CD14-positive monocyte (primary cell): ENCODE measurements at regions not wholly inside any gene's neighbourhood (a gene's known extent, or its start where the extent isn't known, plus 50 kb on each side); places are given as distances from the start of the nearest gene placed in this dataset.

Experiments used
- DNase-seq, 3 donors: peaks; one replicate each; pipeline ENCODE4 v3.0.0-alpha.2; 2011 to 2022
- H2AFZ ChIP-seq: 2 replicates; pipeline ENCODE4 v1.6.0; 2012; ENCODE audit warnings: mild to moderate bottlenecking, low read depth, low read length, inconsistent platforms; ENCODE audit not compliant: insufficient read depth, poor library complexity, severe bottlenecking
- H3K27ac ChIP-seq, 2 donors: 1 replicate in 1 of 2; 2 replicates in 1 of 2; pipeline ENCODE4 v1.5.1; 2012 to 2013; ENCODE audit warnings: low read length in 2 of 2, control low read depth in 1 of 2, inconsistent platforms in 1 of 2, low read depth in 1 of 2, mild to moderate bottlenecking in 1 of 2
- H3K27me3 ChIP-seq, 2 donors: one replicate each; pipeline versions ENCODE4 v1.6.0 to v1.6.1; 2011 to 2013; ENCODE audit warnings: low read length in 2 of 2; ENCODE audit not compliant: control insufficient read depth in 2 of 2, insufficient read depth in 2 of 2
- H3K36me3 ChIP-seq, 2 donors: replicated peaks in 1 of 2; 1 replicate in 1 of 2; 2 replicates in 1 of 2; pipeline versions ENCODE4 v1.5.1 to v1.6.1; 2012 to 2013; ENCODE audit warnings: low read length in 2 of 2, control low read depth in 1 of 2, inconsistent platforms in 1 of 2, mild to moderate bottlenecking in 1 of 2; ENCODE audit not compliant: insufficient read depth in 2 of 2, control insufficient read depth in 1 of 2
- H3K4me1 ChIP-seq, 2 donors: 1 replicate in 1 of 2; 2 replicates in 1 of 2; pipeline versions ENCODE4 v1.5.1 to v1.6.1; 2012 to 2013; ENCODE audit warnings: low read length in 2 of 2, control low read depth in 1 of 2, inconsistent platforms in 1 of 2, mild to moderate bottlenecking in 1 of 2, moderate library complexity in 1 of 2; ENCODE audit not compliant: insufficient read depth in 2 of 2, control insufficient read depth in 1 of 2
- H3K4me2 ChIP-seq: replicated peaks from 2 replicates; pipeline ENCODE3; 2012; ENCODE audit warnings: low read length, moderate library complexity, mild to moderate bottlenecking; ENCODE audit not compliant: poor library complexity, severe bottlenecking; ENCODE audit errors: extremely low read depth
- H3K4me3 ChIP-seq, 3 experiments: fragments of 200-600 bp in 1 of 3; sonication (generic) in 1 of 3; replicated peaks in 1 of 3; 1 replicate in 2 of 3; 2 replicates in 1 of 3; pipeline ENCODE4 v1.5.1; 2011 to 2013; ENCODE audit warnings: low read length in 3 of 3, mild to moderate bottlenecking in 3 of 3, control low read depth in 2 of 3, low read depth in 2 of 3, inconsistent platforms in 1 of 3, moderate library complexity in 1 of 3
- H3K79me2 ChIP-seq: 2 replicates; pipeline ENCODE4 v1.6.0; 2012; ENCODE audit warnings: mild to moderate bottlenecking, control low read depth, inconsistent platforms, low read length, moderate library complexity; ENCODE audit not compliant: insufficient read depth
- H3K9ac ChIP-seq: 2 replicates; pipeline ENCODE4 v1.6.0; 2017; ENCODE audit warnings: low read length, mild to moderate bottlenecking; ENCODE audit not compliant: insufficient read depth, poor library complexity, severe bottlenecking
- H3K9me3 ChIP-seq, 2 donors: replicated peaks in 1 of 2; 1 replicate in 1 of 2; 2 replicates in 1 of 2; pipeline versions ENCODE4 v1.5.1 to v1.6.1; 2012 to 2013; ENCODE audit warnings: low read length in 2 of 2, control low read depth in 1 of 2; ENCODE audit not compliant: control insufficient read depth in 1 of 2, insufficient read depth in 1 of 2
- H4K20me1 ChIP-seq: 2 replicates; pipeline ENCODE4 v1.6.0; 2012; ENCODE audit warnings: mild to moderate bottlenecking, low read length, control low read depth, moderate library complexity; ENCODE audit not compliant: insufficient read depth
- H3K27ac Mint-ChIP-seq, 7 donors: one replicate each; pipeline ENCODE4 v1.8.0; 2020; ENCODE audit warnings: mild to moderate bottlenecking in 7 of 7, mixed read lengths in 7 of 7, moderate library complexity in 6 of 7, inconsistent platforms in 2 of 7
- H3K27me3 Mint-ChIP-seq, 3 donors: one replicate each; pipeline ENCODE4 v1.8.0; 2021 to 2022; ENCODE audit warnings: low read depth in 3 of 3, mild to moderate bottlenecking in 3 of 3, mixed read lengths in 3 of 3, moderate library complexity in 3 of 3, inconsistent platforms in 1 of 3
- H3K36me3 Mint-ChIP-seq, 2 donors: one replicate each; pipeline ENCODE4 v1.8.0; 2020; ENCODE audit warnings: mixed read lengths in 2 of 2, inconsistent platforms in 1 of 2, mild to moderate bottlenecking in 1 of 2
- H3K4me1 Mint-ChIP-seq: one replicate; pipeline ENCODE4 v1.8.0; 2020; ENCODE audit warnings: mild to moderate bottlenecking, mixed read lengths
- H3K4me3 Mint-ChIP-seq, 2 donors: one replicate each; pipeline ENCODE4 v1.8.0; 2020; ENCODE audit warnings: mild to moderate bottlenecking in 2 of 2, mixed read lengths in 2 of 2, moderate library complexity in 1 of 2
- H3K9me3 Mint-ChIP-seq, 7 donors: one replicate each; pipeline ENCODE4 v1.8.0; 2020 to 2022; ENCODE audit warnings: mixed read lengths in 7 of 7, mild to moderate bottlenecking in 6 of 7, moderate library complexity in 6 of 7, inconsistent platforms in 2 of 7
- CTCF ChIP-seq: fragments of 200-600 bp; IDR thresholded peaks from one replicate; pipeline ENCODE4 v1.8.0; 2022; ENCODE audit warnings: antibody characterized with exemption, mild to moderate bottlenecking
- WGBS: methylation state at CpG from one replicate; pipeline ENCODE4 v1.1.5; 2013; ENCODE audit warnings: missing lambda C conversion rate; ENCODE audit not compliant: insufficient coverage; 5-methylcytosine and 5-hydroxymethylcytosine counted together
- intact Hi-C, 2 donors: fragments of 100-400 bp; cut with micrococcal nuclease; formaldehyde crosslinking; loops; one replicate each; pipeline versions ENCODE4 v1.15.0 to v1.15.1; 2023

- H3K4me2 ChIP-seq = no peak overlapping the region
- no peaks in the 10 kb centered on the region for H3K36me3 ChIP-seq
- no peak for TF ChIP-seq CTCF
Observed at GRCh38 chr21:20551939-20552338, 446.3 kb upstream of the NCAM2 start.

DNA sequence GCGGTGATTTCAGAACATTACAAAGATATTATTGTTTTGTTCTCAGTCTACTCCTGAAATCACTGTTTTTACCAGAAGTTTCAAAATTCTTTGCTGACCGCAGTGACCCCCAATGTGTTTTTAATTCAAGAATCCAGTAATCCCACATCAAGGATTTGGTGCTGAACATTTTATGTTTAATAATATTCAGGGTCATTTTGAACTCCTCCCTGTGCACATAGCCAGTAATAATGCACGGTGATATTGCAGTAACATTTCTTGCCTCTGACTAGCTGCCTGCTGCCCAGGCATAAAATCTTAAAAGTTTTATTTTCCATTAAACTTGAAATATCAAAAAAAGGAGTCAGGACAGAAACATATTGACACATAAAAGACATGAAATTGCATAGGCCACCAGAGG, 443.4 kb upstream of the NCAM2 start:
- Mint-ChIP-seq H3K9me3 (peaks cover 0 to 3% (median 2%) of the 10 kb centered on the region in 7 donors), H3K4me1 (no peaks in the 10 kb centered on the region), H3K36me3 (no peaks in the 10 kb centered on the region), H3K27ac (no peak overlapping the region), H3K4me3 (no peak overlapping the region), H3K27me3 (no peaks in the 10 kb centered on the region)
- Histone ChIP-seq H3K9ac (no peak overlapping the region), H3K9me3 (peaks cover 0 to 2% of the 10 kb centered on the region in 2 donors), H3K27me3 (no peaks in the 10 kb centered on the region), H2AFZ (no peak overlapping the region), H3K36me3 (no peaks in the 10 kb centered on the region), H4K20me1 (no peaks in the 10 kb centered on the region), H3K27ac (no peak overlapping the region), H3K4me2 (no peak overlapping the region), H3K4me1 (no peaks in the 10 kb centered on the region), H3K4me3 (no peak overlapping the region), H3K79me2 (no peaks in the 10 kb centered on the region)
- intact Hi-C loops = no loop called here
- no peak for DNase-seq
- WGBS = 83% methylated on average over 1 of the region's 3 CpGs
- no peak for TF ChIP-seq CTCF

More at GRCh38 chr21:20551939-20552338, 446.3 kb upstream of the NCAM2 start:
- Mint-ChIP-seq H3K36me3 (no peaks in the 10 kb centered on the region), H3K4me1 (no peaks in the 10 kb centered on the region), H3K4me3 (no peak overlapping the region), H3K27ac (no peak overlapping the region), H3K27me3 (no peaks in the 10 kb centered on the region), H3K9me3 (peaks cover 0 to 11% (median 6%) of the 10 kb centered on the region in 7 donors)
- H4K20me1 ChIP-seq = no peaks in the 10 kb centered on the region
- WGBS = no CpG with 5 or more reads among the region's 1 CpG
- H3K9ac ChIP-seq = no peak overlapping the region
- H3K4me3 ChIP-seq = no peak overlapping the region
- no peaks in the 10 kb centered on the region for H3K27me3 ChIP-seq
- peaks cover 3 to 7% of the 10 kb centered on the region in 2 donors for H3K9me3 ChIP-seq
- no peak for DNase-seq
- no peaks in the 10 kb centered on the region for H3K4me1 ChIP-seq
- no peak overlapping the region for H2AFZ ChIP-seq
- H3K79me2 ChIP-seq = no peaks in the 10 kb centered on the region
- H3K27ac ChIP-seq = no peak overlapping the region
- intact Hi-C loops = no loop called here
